OCI-LY7 (cell line): ENCODE measurements at regions not wholly inside any gene's neighbourhood (a gene's known extent, or its start where the extent isn't known, plus 50 kb on each side); places are given as distances from the start of the nearest gene placed in this dataset.

Source experiments
- BruUV-seq: library from RNA; stranded (reverse); fragments of 400-500 nt; replicated peaks from 2 replicates; lab custom pipeline; 2021; lab: Mats Ljungman, UMichigan
- CTCF ChIA-PET: fragments of 300-600 bp; sonication (Branson Sonifier 250); formaldehyde crosslinking; loops from one replicate; lab custom pipeline; 2022; ENCODE audit warnings: antibody characterized with exemption; ENCODE audit not compliant: unreplicated experiment; lab: Charles Lee
- POLR2A ChIA-PET: fragments of 300-600 bp; sonication (Branson Sonifier 250); formaldehyde crosslinking; loops from one replicate; lab custom pipeline; 2022; ENCODE audit warnings: antibody characterized with exemption; lab: Charles Lee
- DNase-seq: peaks from one replicate; pipeline ENCODE4 v3.0.0-alpha.2; 2015; ENCODE audit warnings: low spot score
- H2AFZ ChIP-seq: fragments of 200-600 bp; sonication (generic), shearing (Covaris generic); 2 replicates; pipeline ENCODE4 v1.6.1; 2014; ENCODE audit warnings: mild to moderate bottlenecking, antibody characterized with exemption, low read length, moderate library complexity
- H3K27ac ChIP-seq: fragments of 200-600 bp; sonication (generic); 2 replicates; pipeline ENCODE4 v1.5.1; 2014; ENCODE audit warnings: mixed run types, low read depth, mild to moderate bottlenecking, moderate library complexity, low read length, inconsistent platforms; ENCODE audit not compliant: poor library complexity, severe bottlenecking
- H3K36me3 ChIP-seq: fragments of 200-600 bp; sonication (generic); 2 replicates; pipeline ENCODE4 v1.6.1; 2014; ENCODE audit warnings: mild to moderate bottlenecking, antibody characterized with exemption, low read length, moderate library complexity, mixed read lengths; ENCODE audit not compliant: insufficient read depth
- H3K4me1 ChIP-seq: fragments of 200-600 bp; sonication (generic); 2 replicates; pipeline ENCODE4 v1.5.1; 2014; ENCODE audit warnings: mild to moderate bottlenecking, low read length; ENCODE audit not compliant: insufficient read depth, poor library complexity, severe bottlenecking
- H3K4me2 ChIP-seq: fragments of 200-600 bp; sonication (generic); 2 replicates; pipeline ENCODE4 v1.6.1; 2014; ENCODE audit warnings: mild to moderate bottlenecking, low read length
- H3K4me3 ChIP-seq: fragments of 200-600 bp; sonication (generic); 2 replicates; pipeline ENCODE4 v1.5.1; 2014; ENCODE audit warnings: mild to moderate bottlenecking, low read depth, low read length; ENCODE audit not compliant: poor library complexity, severe bottlenecking
- H3K79me2 ChIP-seq: fragments of 200-600 bp; sonication (generic); 2 replicates; pipeline ENCODE4 v1.6.1; 2016; ENCODE audit warnings: low read depth, mild to moderate bottlenecking, low read length, moderate library complexity, mixed read lengths; ENCODE audit not compliant: insufficient read depth
- H3K9me2 ChIP-seq: fragments of 200-600 bp; sonication (generic); 2 replicates; pipeline ENCODE4 v1.6.1; 2016; ENCODE audit warnings: mild to moderate bottlenecking, low read length, mixed read lengths; ENCODE audit not compliant: insufficient read depth
- H3K9me3 ChIP-seq: fragments of 200-600 bp; sonication (generic); 2 replicates; pipeline ENCODE4 v1.6.1; 2014; ENCODE audit warnings: mild to moderate bottlenecking, mixed run types, low read length, mixed read lengths
- H4K20me1 ChIP-seq: fragments of 200-600 bp; sonication (generic); 2 replicates; pipeline ENCODE4 v1.6.1; 2014; ENCODE audit warnings: mild to moderate bottlenecking, antibody characterized with exemption, low read length, moderate library complexity, mixed read lengths; ENCODE audit not compliant: insufficient read depth
- EZH2phosphoT487 ChIP-seq: fragments of 200-600 bp; sonication (generic); IDR thresholded peaks from 2 replicates; pipeline ENCODE4 v1.6.1; 2018; ENCODE audit warnings: low read depth, borderline replicate concordance, mild to moderate bottlenecking, mixed run types, antibody characterized with exemption, low read length, moderate library complexity, mixed read lengths
- intact Hi-C: fragments of 100-400 bp; cut with micrococcal nuclease; formaldehyde crosslinking; loops from one replicate; pipeline ENCODE4 v1.10.0; 2022; ENCODE audit not compliant: unreplicated experiment
- TF ChIP-seq, protein P1 (sequence below): fragments of 200-600 bp; sonication (generic); conservative IDR thresholded peaks from 2 replicates; pipeline ENCODE4 v1.5.1; 2014; ENCODE audit warnings: mild to moderate bottlenecking, antibody characterized with exemption, low read length, moderate library complexity, mixed read lengths

DNA sequence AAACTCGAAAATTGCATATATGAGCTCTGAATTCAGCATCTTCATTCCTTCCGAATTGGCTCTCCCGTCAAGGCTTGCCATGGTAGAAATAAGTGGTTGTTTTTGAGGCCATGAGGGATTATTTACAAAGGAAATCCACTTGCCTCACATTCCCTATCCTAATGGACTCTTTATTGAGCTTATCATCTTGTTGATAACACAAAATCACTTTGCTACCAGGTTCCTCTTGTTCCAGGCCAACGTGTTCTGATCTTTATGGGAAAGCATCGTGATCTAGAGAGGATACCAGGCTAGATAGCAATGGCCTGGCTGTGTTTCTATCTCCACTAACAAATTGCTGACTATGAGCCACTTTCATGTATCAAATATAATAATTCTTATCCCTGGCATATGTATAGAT is 811.7 kb downstream of the TLR4 start:
- Histone ChIP-seq H3K4me2 (no peak overlapping the region), H3K79me2 (no peaks in the 10 kb centered on the region), H4K20me1 (no peaks in the 10 kb centered on the region), H3K9me3 (no peaks in the 10 kb centered on the region), H2AFZ (no peak overlapping the region), H3K9me2 (no peaks in the 10 kb centered on the region), H3K4me1 (no peaks in the 10 kb centered on the region), H3K27ac (no peak overlapping the region), H3K36me3 (no peaks in the 10 kb centered on the region), H3K4me3 (no peak overlapping the region)
- POLR2A ChIA-PET: interaction anchor here (0.5 to 1.8 kb wide), 2 partner anchors 12 to 420 kb away, joined by 4 read pairs; no protein-coding TSS in a partner anchor
- intact Hi-C loops: no loop called here
- BruUV-seq: no TSS peak
- no peak for DNase-seq
- TF ChIP-seq EZH2phosphoT487: no peak
- TF ChIP-seq, protein P1, sequence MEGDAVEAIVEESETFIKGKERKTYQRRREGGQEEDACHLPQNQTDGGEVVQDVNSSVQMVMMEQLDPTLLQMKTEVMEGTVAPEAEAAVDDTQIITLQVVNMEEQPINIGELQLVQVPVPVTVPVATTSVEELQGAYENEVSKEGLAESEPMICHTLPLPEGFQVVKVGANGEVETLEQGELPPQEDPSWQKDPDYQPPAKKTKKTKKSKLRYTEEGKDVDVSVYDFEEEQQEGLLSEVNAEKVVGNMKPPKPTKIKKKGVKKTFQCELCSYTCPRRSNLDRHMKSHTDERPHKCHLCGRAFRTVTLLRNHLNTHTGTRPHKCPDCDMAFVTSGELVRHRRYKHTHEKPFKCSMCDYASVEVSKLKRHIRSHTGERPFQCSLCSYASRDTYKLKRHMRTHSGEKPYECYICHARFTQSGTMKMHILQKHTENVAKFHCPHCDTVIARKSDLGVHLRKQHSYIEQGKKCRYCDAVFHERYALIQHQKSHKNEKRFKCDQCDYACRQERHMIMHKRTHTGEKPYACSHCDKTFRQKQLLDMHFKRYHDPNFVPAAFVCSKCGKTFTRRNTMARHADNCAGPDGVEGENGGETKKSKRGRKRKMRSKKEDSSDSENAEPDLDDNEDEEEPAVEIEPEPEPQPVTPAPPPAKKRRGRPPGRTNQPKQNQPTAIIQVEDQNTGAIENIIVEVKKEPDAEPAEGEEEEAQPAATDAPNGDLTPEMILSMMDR: no peak
- CTCF ChIA-PET: no interaction called here

DNA sequence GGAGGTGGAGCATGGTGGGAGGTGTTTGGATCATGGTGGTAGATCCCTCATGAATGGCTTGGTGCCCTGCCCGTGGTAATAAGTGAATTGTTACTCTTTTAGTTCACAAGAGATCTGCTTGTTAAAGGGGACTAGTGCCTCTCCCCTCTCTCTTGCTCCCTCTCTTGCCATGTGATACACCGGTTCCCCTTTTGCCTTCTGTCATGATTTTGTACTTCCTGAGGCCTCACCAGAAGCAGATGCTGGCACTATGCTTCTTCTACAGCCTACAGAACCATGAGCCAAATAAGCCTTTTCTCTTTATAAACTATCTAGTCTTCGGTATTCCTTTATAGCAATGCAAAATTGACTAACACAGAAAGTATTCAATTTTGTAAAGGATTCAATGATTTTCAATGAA is 817.1 kb downstream of the TLR4 start:
- Histone ChIP-seq H3K4me1 (no peaks in the 10 kb centered on the region), H3K79me2 (no peaks in the 10 kb centered on the region), H2AFZ (no peak overlapping the region), H4K20me1 (no peaks in the 10 kb centered on the region), H3K9me3 (no peaks in the 10 kb centered on the region), H3K4me2 (no peak overlapping the region), H3K4me3 (no peak overlapping the region), H3K27ac (no peak overlapping the region), H3K9me2 (no peaks in the 10 kb centered on the region), H3K36me3 (no peaks in the 10 kb centered on the region)
- CTCF ChIA-PET: no interaction called here
- POLR2A ChIA-PET: no interaction called here
- intact Hi-C loops: loop anchor here (10.0 kb wide), 1 partner anchor 844 kb away; the partner anchor contains the start of gene BRINP1
- no peak for TF ChIP-seq EZH2phosphoT487
- TF ChIP-seq, protein P1: no peak
- no TSS peak for BruUV-seq
- no peak for DNase-seq

DNA sequence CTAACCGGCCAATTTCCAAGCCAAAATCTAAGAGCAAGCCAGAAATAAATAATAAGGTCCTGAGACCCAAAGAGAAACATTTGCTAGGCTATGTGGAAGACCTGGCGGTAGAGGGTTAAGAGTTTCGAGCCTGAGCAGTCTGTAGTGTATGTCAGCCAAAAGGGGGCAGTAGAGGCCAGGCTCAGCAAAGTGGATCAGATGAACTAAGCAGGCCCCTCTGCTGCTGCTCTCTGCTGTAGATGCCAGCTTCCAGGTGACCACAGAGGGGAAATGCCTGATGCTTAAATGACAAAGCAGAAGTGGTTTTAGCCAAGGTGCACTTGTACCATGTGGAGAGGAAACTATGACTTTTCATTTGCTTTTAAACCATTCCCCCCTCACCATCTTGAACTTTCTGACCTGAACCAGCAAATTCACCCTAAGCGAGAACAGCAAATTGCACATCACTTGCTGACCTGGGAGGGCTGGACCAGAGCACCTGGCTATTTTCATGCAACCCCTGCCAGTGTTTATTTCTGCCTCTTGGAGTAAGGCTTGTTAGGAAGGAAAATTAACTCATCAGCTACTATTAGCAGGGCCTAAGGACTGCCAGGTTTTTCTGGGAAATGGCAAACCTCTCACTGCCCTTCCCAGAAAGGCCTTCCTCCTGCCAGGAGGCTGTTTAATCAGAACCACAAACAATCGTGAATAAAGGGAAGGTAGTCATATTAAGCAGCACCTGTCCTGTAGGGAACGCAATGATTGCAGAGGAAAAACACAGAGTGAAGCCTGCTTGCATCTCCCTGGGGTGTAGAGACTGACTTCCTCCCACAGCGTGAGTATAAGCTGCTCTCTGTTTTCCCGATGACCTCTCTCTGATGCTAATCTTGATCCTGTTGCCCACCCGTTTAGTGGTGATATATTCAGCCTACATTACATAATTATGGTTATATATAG is 818.2 kb downstream of the TLR4 start:
- Histone ChIP-seq H3K4me3 (no peak overlapping the region), H3K4me1 (no peaks in the 10 kb centered on the region), H2AFZ (no peak overlapping the region), H3K4me2 (no peak overlapping the region), H3K36me3 (no peaks in the 10 kb centered on the region), H3K9me2 (no peaks in the 10 kb centered on the region), H4K20me1 (no peaks in the 10 kb centered on the region), H3K79me2 (no peaks in the 10 kb centered on the region), H3K27ac (no peak overlapping the region), H3K9me3 (no peaks in the 10 kb centered on the region)
- no peak for TF ChIP-seq EZH2phosphoT487
- TF ChIP-seq, protein P1: peak; percentile 80
- peak; percentile 47 for DNase-seq
- no TSS peak for BruUV-seq
- ChIA-PET CTCF (no interaction called here), POLR2A (no interaction called here)
- intact Hi-C loops: loop anchor here (10.0 kb wide), 1 partner anchor 842 kb away; the partner anchor contains the start of gene BRINP1
